ENCODE measurements at regions not wholly inside any gene's neighbourhood (a gene's known extent, or its start where the extent isn't known, plus 50 kb on each side); places are given as distances from the start of the nearest gene placed in this dataset.

DNA sequence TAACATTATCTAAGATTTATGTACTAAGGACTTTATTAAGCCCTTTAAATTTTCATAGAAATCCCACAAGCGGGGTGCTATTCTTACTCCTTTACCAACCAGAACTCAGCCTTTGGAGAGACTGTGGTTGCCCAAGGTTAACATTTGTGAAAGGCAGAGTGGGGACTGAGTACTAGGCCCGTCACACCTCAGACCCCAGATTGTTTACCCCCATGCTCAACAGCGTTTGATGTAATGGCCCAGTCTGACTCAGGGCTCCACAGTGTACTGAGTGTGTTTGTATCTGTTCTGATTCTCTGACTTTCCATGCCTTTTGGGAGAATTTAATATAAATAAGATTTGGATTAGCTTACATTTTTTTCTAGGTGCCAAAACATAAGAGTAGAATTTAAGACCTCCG, 110.0 kb downstream of the GAS1 start:
- TF ChIP-seq, protein P1, sequence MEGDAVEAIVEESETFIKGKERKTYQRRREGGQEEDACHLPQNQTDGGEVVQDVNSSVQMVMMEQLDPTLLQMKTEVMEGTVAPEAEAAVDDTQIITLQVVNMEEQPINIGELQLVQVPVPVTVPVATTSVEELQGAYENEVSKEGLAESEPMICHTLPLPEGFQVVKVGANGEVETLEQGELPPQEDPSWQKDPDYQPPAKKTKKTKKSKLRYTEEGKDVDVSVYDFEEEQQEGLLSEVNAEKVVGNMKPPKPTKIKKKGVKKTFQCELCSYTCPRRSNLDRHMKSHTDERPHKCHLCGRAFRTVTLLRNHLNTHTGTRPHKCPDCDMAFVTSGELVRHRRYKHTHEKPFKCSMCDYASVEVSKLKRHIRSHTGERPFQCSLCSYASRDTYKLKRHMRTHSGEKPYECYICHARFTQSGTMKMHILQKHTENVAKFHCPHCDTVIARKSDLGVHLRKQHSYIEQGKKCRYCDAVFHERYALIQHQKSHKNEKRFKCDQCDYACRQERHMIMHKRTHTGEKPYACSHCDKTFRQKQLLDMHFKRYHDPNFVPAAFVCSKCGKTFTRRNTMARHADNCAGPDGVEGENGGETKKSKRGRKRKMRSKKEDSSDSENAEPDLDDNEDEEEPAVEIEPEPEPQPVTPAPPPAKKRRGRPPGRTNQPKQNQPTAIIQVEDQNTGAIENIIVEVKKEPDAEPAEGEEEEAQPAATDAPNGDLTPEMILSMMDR (IDR thresholded peaks at IDR 0.05; ENCODE audit: low read depth, low read length), result no peak
- no peak for TF ChIP-seq EZH2phosphoT487 (IDR thresholded peaks at IDR 0.05; ENCODE audit: low read depth)
